Glomerular visceral epithelial cell (primary cell): ENCODE measurements at regions not wholly inside any gene's neighbourhood (a gene's known extent, or its start where the extent isn't known, plus 50 kb on each side); places are given as distances from the start of the nearest gene placed in this dataset.
A peak's percentile ranks its signal among the peaks of the same experiment; 100 is the strongest.

Experiments used
- DNase-seq: peaks from one replicate; pipeline ENCODE4 v3.0.0-alpha.2; 2016; ENCODE audit errors: extremely low spot score

DNA sequence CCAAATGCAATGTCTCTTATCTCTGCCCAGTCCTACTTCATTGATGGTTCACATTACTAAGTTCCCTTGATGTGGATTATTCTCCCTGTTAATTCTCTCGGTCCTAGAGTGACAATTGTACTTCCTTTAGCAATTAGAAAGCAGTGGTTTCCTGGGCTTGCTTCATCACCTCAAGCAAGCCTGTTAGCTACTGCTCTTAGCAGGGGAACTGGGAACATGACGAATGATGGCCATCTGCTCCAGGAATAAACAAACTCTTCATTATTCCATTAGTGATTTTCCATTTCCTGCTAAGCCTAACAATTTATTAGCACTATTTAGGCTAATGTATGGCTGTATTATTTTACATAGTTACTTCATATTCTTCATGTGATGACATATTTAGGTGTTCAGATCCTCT is 331.8 kb downstream of the MTX2 start:
- DNase-seq, result no peak

DNA sequence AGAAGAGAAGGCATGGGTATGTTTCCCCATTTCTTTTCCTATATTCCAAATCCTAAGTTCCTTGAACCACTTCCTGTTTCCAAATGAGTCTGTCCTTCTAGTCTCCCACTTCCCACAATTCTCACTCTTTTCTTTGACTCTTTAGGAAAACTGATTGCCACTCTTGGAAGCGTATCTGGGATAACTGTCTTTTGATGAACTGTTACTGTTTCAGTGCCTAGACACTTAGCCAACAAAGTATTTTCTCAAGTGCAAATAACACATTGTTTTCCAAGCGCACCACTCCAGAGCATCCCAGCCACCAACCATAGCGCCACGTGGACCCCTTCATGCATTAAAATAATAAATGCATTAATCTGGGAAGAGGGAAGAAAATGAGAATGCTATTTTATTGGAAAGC is 342.8 kb downstream of the MTX2 start:
- DNase-seq, result no peak

DNA sequence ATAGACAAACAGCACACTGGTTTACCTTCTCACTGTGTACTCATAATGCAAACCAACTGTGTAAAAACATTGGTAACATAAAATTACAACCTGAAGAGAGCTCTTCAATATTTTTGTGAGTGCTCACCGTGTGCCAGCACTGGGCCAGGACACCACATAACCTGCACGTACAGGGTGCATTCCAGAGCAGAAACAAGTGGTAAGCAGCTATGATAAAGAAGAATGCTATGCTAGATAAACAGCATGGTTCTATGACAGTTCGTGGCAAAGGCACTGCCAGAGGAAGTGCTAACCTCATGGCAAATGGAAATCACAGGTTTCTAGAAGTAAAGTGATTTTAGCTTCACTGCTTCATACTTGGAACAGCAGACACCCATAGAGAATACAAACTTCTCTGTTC is 343.5 kb downstream of the MTX2 start:
- DNase-seq, result peak; percentile 63

DNA sequence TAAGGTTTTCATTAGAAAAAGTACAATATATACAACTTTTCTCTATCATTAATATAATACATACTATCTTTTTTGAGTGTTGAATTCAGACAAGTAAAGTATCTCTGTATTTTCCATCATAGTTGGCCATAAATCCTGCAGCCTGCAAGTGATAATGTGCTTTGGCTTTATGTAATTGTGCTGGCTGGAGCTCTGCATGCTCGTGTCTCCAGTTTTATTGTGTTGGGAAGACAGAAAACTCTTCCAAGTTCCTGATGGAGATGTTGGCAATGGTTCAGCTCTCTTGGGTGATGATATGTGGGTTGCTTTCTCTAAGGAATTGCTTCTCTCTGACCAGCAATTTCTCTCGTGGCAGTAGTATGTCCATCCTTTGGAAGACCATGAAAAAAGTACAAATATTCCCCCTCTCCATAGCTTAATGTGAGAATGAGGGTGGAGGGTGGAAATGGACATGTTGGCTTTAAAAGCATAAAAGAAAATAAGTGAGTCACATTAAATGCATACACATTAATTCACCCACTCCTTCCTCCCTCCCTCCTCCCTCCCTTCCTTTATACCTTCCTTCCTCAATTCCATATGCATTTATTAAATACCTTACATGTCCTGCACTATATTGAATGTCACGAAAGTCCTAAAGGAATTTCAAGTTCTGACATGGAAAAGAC is 344.2 kb downstream of the MTX2 start:
- DNase-seq, result peak; percentile 8

DNA sequence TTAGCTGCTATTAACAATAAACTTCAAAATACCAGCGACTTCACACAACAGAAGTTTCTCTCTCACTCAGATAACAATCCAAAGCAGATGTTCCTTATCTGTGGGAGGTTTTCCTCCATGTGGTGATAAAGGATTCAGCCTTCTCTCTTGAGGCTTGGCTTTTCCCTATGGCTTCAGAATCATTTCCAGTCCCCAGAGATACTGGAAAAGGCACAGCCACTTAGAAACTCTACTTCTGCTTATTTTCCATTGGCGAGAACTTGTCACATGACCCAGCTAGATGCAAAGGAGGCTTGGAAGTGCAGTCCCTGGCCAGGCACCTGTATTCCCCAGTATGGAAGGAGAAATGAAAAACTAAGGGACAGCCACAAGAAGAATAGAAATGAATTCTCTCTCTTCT is 344.8 kb downstream of the MTX2 start:
- DNase-seq, result no peak

DNA sequence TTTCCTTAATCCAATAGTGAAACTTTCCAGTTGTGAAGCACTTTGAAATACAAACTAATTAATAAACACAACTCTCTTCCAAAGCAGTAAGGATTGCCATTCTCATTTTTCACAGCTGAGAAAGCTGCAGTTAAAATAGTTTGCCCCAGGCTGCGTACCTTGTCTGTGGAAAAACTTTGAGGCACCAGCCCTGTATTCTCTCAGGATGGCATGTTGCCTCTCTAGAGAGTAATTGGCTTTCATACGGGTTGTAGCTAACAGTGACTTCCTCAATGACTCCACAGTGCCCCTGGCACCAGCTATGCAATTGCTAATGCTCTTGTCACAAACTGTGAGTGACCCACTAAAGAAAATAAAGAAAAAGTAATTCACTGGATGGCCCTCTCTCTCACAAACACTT is 345.7 kb downstream of the MTX2 start:
- no peak for DNase-seq

DNA sequence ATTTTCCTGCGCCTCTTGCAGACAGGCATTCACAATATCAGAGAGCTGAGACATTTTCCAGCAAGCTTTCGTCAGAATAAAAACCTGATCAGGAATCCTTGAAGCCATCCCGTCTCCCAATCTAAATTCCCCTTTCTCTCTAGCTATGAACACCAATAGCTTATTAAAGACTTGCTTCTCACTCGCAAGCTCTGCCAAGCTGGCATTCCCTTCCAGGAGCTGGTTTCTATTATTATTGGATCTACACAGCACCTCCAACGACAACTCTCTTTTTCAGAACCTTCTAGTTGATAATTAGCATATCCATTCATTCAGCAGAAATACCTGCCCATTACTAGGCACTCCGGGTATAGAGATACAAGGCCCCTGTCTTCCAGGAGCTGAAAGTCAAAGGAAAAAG is 350.3 kb downstream of the MTX2 start:
- no peak for DNase-seq

DNA sequence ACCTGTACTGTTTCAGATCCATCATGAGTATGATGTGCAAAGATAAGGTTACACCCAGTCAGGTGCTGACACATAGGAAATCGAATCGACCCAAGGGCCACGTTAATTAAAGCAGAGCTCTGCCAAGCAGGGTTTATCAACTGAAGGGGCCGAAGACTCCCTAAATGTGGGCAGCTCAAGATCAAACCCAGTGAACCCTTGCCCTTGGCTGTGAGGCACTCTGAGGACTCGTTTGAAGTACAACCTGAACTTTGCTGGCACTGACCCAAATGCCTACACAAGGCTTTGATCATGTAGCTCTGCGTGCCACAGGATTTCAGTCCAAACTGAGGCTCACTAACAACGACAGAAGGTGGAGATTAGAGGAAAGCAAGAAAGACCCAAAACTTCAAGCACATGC is 352.1 kb downstream of the MTX2 start:
- DNase-seq, result no peak

DNA sequence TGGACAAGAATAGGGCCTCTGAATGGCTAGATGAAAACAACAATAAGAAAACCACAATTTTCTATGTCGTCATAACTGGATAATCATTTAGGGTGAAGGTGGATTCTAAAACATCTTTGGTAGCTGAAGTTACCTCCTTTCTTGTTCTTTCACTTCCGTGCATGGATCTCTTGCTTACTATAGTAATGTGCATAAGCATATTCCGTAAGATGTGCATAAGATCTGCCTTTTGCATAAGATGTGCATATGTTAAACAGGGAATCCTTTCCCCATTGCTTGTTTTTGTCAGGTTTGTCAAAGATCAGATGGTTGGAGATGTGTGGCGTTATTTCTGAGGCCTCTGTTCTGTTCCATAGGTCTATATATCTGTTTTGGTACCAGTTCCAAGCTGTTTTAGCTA is 353.6 kb downstream of the MTX2 start:
- DNase-seq, result no peak

DNA sequence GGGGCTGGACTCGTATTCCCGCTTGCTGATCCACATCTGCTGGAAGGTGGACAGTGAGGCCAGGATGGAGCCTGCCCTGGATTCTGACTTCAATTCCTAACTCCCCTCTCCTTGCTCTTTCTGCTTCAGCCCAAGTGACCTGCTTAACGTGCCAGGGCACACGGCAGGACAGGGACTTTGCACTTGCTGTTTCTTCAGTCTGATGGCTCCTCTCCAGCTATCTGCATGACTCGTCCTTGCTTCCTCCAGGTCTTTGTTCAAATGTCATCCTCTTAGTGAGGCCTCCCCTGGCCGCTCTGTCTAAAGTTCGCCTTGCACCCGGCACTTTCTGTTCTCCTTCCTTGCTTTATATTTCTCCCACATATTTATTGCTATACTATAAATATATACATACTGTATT is 357.6 kb downstream of the MTX2 start:
- no peak for DNase-seq

DNA sequence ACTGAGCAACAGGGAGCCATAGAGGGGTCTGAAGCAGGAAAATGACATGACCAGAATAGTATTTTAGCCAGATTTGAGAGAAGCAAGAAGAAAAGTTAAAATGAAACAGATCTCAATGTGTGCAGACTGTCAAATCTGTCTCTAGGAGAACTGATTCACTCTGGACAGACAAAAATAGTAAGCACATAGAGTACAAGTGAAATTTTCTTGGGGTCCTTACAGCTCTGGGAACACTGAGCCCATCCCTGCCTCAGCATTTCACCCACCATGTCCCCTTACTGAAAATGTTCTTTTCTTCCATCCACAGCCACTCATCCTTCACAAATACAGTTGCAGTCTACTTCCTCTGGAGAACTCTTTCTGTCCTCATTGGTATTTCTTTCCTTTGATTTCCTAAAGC is 359.2 kb downstream of the MTX2 start:
- DNase-seq, result no peak

DNA sequence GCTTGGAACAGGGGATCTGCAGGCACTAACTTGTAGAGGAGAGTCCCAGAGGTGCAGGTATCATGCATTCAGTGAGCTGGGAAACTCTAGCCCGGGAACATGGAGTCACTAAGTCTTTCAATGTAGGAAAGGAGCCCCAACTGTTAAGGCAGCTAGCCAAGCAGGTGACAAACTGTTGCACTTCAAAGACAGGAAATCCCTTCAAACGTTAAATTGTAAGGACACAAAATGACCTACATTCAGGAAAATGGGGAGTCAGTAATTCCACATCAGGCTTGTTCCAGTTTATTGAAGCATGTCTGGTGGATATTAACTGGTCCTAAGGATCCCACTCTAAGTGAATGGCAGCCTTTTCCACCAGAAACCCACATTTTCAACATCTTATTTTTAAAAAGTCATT is 364.5 kb downstream of the MTX2 start:
- no peak for DNase-seq

DNA sequence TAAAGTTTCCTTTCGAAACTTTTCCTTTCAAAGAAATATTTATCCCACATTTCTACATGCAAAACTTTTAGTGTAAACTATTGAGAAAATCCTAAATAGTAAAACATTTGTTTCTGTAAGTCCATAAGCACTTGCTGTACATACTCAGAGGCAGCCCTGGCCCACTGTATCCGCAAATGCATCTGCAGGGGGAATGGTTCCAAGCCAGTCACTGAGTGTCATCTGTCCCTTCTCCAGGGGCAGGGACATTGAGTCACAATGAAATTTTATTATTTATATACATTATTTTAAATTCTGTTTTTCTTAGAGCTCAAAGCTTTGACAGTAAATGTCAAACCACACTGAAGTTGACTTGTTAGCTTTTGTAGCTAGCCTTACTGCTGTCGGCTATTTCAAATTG is 367.2 kb downstream of the MTX2 start:
- no peak for DNase-seq

DNA sequence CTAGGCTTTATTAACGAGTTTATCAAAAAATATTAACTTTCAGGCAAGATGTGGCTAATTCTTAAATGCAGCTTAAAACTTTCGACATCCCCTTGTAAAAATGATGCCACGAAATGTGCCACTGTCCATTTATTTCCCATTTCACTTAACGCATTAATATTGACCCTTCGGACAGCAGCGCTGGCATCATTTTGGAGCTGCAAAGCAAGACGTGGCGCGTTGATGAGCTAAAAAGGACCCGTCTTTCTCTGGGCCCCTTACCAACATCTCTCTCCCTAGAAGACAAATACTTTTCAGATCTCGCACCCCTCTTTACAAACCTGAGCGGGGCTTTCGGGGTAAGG is 367.9 kb downstream of the MTX2 start:
- DNase-seq, result no peak

DNA sequence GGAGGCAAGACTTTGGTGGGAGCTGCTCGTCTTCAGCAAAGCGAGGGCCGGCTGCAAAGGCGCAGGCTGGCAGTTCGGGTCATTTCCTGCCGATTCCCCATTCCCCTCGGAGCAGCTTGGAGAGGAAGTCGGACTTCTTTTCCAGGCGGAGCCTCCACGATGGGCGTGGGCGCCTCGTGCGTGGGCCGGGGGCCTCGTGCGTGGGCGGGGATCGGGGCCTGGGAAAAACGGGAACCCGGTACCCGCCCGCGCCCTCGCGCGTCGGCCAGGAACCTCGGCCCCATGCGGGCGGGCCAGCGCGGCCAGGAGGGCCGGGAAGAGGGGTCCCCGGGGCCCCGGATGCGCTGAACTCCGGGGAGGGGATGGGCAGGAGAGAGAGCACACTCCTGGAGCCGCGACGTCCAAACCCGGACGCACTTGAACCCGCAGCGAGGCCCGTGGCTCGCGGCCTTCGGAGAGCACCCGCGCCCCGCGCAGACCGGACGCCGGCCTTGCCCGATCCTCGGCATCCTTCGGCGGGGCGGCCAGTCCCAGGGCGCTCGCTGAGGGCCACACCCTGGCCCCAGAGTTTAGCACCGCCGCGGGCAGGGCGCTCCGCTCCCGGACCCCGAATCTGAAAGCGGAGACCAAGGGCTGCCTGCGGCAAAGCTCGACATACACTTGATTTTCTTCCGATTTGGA is 368.4 kb downstream of the MTX2 start:
- peak; percentile 76 for DNase-seq

DNA sequence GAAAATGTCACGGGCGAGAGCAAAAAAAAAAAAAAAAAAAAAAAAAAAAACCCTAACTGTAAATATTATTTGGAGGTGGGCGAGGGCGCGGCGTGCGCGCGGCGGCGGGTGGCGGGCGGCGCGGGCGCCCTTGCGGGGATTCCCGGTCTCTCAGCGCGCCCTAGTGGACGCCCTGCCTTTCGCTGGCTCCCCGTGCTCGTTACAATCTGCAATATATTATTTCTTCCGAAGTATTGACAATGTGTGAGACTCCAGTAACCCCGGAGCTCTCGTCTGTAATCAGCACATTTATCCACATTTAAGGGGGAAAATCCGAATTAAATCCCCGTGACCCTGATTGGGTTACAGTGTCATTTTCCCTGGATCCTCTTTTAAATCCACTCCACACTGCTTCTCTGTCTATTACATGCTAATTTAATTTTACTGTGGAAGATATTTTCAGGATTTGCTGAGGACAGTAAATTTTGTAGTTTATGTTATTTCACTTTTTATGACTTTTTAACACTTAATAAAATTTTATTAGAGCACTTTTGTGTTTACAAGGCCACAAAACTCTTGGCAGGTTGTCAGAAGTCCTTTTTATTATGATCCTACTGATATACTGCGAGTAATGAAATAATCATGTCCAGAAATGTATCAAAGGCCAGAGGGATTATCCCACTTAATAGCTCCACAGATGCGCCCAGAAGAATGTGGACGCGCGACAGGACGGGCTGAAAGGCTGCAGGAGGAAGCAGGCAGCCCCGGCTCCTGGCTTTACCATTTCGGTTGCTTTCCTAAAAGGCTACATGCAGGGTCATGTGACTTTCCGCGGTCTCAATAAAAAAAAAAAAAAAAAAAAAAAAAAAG is 369.1 kb downstream of the MTX2 start:
- peak; percentile 79 for DNase-seq

DNA sequence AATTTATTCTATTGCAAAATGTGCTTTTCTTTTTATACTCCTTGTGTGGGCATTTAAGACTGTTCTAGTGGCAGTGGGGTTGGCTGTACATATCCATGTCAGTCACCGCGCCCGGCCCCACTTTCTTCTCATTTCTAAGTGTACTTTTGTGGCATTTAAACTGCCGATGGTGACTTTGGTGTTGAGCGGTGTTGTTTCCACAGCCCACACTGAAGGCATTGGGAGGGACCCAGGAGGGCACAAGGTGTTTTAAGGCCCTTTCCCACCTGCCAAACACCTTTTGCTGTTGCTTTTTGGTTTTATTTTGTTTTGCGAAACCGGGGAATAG is 369.7 kb downstream of the MTX2 start:
- DNase-seq, result no peak

DNA sequence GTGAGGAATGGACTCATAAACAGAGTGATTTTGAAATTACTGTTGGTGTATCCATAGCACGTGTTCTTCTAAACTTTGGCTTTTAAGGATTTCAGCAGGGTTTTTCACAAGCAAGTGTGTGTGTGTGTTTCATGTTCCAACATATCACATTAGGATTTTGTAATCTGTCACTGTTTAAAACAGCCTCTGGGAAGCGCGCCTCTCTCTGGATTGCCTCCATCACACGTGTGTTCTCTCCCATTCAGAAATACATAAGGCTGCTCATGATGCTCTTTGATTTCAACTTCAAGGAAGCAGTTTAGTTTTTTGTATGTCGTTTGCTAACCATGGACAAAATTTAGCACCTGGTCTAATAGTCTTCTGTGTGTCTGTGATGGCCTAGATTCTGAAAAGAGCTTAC is 370.4 kb downstream of the MTX2 start:
- no peak for DNase-seq

DNA sequence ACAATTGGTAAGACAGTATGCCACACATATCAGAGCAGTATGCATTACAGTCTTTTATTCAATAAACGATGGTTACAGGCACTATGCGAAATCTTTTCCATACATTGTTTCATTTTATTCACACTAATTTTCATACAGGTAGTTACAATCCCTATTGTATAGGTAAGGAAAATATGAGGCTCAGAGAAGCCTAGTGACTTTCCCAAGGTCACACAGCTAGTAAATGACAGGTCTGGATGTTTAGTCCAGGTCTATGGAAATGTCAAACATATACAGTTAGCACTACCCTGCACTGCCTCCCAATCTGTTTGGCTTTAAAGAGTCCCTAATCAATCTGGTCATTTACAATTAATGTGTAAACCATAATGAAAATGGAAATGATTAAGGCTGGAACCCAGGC is 372.2 kb downstream of the MTX2 start:
- DNase-seq, result no peak

DNA sequence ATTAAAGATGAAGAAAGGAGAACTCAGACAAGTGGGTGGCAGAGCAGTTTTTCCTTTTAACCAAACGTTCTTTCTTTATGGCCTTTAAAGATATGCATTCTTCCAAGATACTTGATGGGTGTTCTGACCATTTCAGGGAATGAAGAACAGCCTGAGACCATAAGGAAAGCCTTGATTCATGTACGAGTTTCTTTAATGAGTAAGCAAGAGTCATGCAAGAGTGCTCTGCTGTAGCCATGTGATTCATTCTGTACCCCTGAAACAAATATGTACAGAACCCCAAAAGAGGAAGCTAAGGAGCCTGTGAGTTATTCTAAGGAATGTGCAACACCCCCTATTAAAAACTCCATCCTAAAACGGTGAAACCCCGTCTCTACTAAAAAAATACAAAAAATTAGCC is 372.8 kb downstream of the MTX2 start:
- DNase-seq, result peak; percentile 84

DNA sequence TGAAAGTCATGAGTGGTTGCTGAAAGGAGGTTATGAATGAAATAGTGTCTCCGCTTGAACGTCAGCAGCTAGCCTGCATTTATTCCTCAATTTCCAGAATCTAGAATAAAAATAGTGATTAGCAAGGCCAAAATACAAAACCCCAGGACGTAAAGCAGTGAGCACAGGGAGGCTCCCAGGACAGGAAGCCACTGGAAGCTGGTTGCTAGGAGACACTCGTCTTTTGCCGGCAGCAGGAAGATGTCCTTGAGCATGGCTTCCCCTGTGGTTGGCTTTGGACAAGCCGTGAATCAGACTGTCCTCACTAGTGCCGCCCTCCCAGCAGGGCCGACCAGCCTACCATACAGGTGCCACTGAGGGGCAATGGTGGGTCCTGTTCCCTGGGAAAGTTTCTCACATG is 374.4 kb downstream of the MTX2 start:
- DNase-seq, result peak; percentile 63

DNA sequence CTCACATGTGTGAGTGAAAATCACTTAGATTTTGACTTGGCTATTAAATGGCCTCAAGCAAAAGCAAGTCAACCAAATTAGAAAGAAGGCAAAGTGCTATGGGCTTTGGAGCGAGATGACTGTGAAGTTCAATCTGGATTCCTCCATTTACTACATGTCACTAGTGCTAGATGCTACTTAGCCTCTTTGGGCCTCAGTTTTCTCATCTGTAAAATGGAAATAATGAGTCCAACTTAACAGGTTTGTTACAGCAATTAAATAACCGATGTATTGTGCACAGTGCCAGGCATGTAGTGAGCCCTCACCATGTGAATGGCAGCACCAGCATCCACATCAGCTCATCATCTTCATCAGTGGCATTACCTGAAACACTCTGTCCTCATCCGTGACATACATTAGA is 376.3 kb downstream of the MTX2 start:
- DNase-seq, result no peak

DNA sequence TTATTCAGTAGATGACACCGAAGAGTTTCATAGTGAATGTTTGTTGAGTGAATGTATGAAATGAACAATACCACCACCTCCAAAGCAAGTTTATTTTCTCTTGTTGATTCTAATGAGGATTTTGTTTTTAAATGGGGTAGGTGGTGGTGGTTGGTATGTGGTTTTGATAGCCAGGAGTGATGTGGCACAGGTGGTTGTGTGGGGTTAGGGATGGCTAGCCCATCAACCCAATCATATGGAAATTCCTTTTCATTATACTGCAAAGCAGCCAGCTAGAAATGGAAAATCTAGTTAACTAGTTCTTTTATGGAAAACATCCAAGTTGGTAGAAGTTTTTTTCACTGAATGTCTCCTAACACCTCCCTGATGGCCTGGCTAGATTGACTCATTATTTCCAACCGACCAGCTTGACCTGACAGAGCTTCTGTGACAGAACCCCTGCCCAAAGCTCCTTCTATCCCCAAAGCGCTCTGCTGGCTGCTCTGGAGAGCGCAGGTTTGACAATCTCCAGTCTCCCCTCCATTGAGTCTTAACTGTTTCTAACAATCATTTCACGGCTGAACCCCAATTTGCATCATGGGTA is 376.9 kb downstream of the MTX2 start:
- DNase-seq, result no peak
